Tibial nerve (tissue), 4 donors: ENCODE measurements at regions not wholly inside any gene's neighbourhood (a gene's known extent, or its start where the extent isn't known, plus 50 kb on each side); places are given as distances from the start of the nearest gene placed in this dataset.

ENCODE experiments used
- CTCF ChIP-seq, 5 experiments: fragments of 200-600 bp in 3 of 5; fragments of 450-650 bp in 2 of 5; sonication (generic) in 3 of 5; IDR thresholded peaks; one replicate each; pipeline ENCODE4 v1.5.1; 2016 to 2019; ENCODE audit warnings: antibody characterized with exemption in 5 of 5, mild to moderate bottlenecking in 3 of 5, moderate library complexity in 2 of 5
- EP300 ChIP-seq, 2 donors: sonication (generic); formaldehyde crosslinking; IDR thresholded peaks; one replicate each; pipeline ENCODE4 v1.6.1; 2017; ENCODE audit warnings: antibody characterized with exemption in 2 of 2, mild to moderate bottlenecking in 1 of 2
- POLR2A ChIP-seq, 2 donors: fragments of 450-650 bp; IDR thresholded peaks; one replicate each; pipeline ENCODE4 v1.6.1; 2017; ENCODE audit warnings: antibody characterized with exemption in 2 of 2, mild to moderate bottlenecking in 2 of 2, moderate library complexity in 2 of 2

- TF ChIP-seq CTCF (IDR thresholded peaks at IDR 0.05) (no peak), POLR2A (IDR thresholded peaks at IDR 0.05) (no peak), EP300 (IDR thresholded peaks at IDR 0.05) (no peak)
These were observed 69.7 kb upstream of the GRAMD1B start for GRCh38 chr11:123360267-123360936.
